Tibial artery (tissue), 4 donors: ENCODE measurements at regions not wholly inside any gene's neighbourhood (a gene's known extent, or its start where the extent isn't known, plus 50 kb on each side); places are given as distances from the start of the nearest gene placed in this dataset.
"Not testable (repeated sequence)": the region's sequence is repeated elsewhere in the genome, so short reads cannot be mapped to it uniquely, and the experiment has no call there.

Source experiments
- DNase-seq, 2 donors: peaks; one replicate each; pipeline ENCODE4 v3.0.0-alpha.2; 2019
- H3K27ac ChIP-seq, 2 donors: fragments of 200-600 bp; sonication (generic) in 1 of 2; 1 replicate in 1 of 2; 2 replicates in 1 of 2; pipeline ENCODE4 v1.5.1; 2018 to 2019; ENCODE audit warnings: mild to moderate bottlenecking in 1 of 2
- H3K27me3 ChIP-seq, 2 donors: fragments of 200-600 bp; sonication (generic) in 1 of 2; one replicate each; pipeline versions ENCODE4 v1.5.1 to v1.6.0; 2016 to 2019
- H3K36me3 ChIP-seq, 3 donors: fragments of 200-600 bp; sonication (generic) in 2 of 3; one replicate each; pipeline ENCODE4 v1.5.1; 2016 to 2019; ENCODE audit warnings: mild to moderate bottlenecking in 2 of 3
- H3K4me1 ChIP-seq, 4 donors: fragments of 200-600 bp; sonication (generic) in 2 of 4; 1 replicate in 3 of 4; 2 replicates in 1 of 4; pipeline ENCODE4 v1.5.1; 2016 to 2019
- H3K4me3 ChIP-seq, 2 donors: fragments of 200-600 bp; sonication (generic) in 1 of 2; 1 replicate in 1 of 2; 2 replicates in 1 of 2; pipeline ENCODE4 v1.5.1; 2018 to 2019; ENCODE audit warnings: mild to moderate bottlenecking in 2 of 2
- H3K9me3 ChIP-seq, 3 donors: fragments of 200-600 bp; sonication (generic) in 1 of 3; one replicate each; pipeline ENCODE4 v1.5.1; 2016 to 2019
- CTCF ChIP-seq, 2 experiments: fragments of 200-600 bp in 1 of 2; fragments of 450-650 bp in 1 of 2; IDR thresholded peaks; one replicate each; pipeline ENCODE4 v1.5.1; 2017 to 2019; ENCODE audit warnings: antibody characterized with exemption in 2 of 2, mild to moderate bottlenecking in 1 of 2, moderate library complexity in 1 of 2
- intact Hi-C: fragments of 100-400 bp; cut with DNase I; formaldehyde crosslinking; loops from one replicate; pipeline ENCODE4 v1.15.0; 2023; ENCODE audit warnings: low total_unique reads

GRCh38 chr20:30376767-30377658 lies 880.5 kb upstream of the DEFB115 start:
- Histone ChIP-seq H3K4me3 (peak overlapping the region; percentile 73 to 90), H3K27ac (peak overlapping the region; percentile 78 to 86), H3K36me3 (no peaks in the 10 kb centered on the region), H3K4me1 (peaks cover 0 to 19% (median 0%) of the 10 kb centered on the region in 4 donors), H3K9me3 (no peaks in the 10 kb centered on the region), H3K27me3 (no peaks in the 10 kb centered on the region)
- peak; percentile 77 to 88 for DNase-seq
- peak; percentile 57 to 80 for TF ChIP-seq CTCF (IDR thresholded peaks at IDR 0.05)
- intact Hi-C loops, result no loop called here

DNA sequence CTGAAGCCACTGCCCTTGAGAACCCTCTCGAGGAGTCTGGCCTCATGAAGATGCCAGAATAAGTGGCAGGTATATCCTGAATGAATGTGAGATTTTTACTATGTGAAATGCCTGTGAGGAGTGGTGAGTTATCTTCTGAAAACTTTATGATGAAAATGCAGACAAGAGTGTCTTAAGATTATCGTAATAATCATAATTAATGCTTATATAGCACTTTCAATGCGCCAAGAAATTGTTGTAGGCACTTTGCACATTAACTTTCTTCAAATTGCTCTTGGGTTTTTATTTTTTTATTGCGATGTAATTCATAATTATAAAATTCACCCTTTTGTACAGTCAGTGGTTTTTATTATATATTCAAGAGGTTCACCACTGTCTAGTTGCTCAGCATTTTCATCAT lies 879.1 kb upstream of the DEFB115 start:
- H3K27ac ChIP-seq, DNase-seq, intact Hi-C loops, H3K36me3 ChIP-seq, H3K27me3 ChIP-seq, H3K9me3 ChIP-seq: not testable (repeated sequence)
- Histone ChIP-seq H3K4me1 (peaks cover 0 to 19% (median 0%) of the 10 kb centered on the region in 4 donors), H3K4me3 (peak overlapping the region; percentile 73 to 90)

GRCh38 chr20:30378721-30379120 lies 878.7 kb upstream of the DEFB115 start:
- H3K27ac ChIP-seq, DNase-seq, intact Hi-C loops, H3K36me3 ChIP-seq, H3K27me3 ChIP-seq, H3K4me3 ChIP-seq, H3K9me3 ChIP-seq: not testable (repeated sequence)
- H3K4me1 ChIP-seq, result peaks cover 0 to 19% (median 0%) of the 10 kb centered on the region in 4 donors

- DNase-seq, H3K9me3 ChIP-seq, H3K36me3 ChIP-seq, H3K27me3 ChIP-seq, H3K4me1 ChIP-seq, H3K27ac ChIP-seq, intact Hi-C loops, H3K4me3 ChIP-seq: not testable (repeated sequence)
These were observed 872.6 kb upstream of the DEFB115 start for GRCh38 chr20:30384841-30385240.

DNA sequence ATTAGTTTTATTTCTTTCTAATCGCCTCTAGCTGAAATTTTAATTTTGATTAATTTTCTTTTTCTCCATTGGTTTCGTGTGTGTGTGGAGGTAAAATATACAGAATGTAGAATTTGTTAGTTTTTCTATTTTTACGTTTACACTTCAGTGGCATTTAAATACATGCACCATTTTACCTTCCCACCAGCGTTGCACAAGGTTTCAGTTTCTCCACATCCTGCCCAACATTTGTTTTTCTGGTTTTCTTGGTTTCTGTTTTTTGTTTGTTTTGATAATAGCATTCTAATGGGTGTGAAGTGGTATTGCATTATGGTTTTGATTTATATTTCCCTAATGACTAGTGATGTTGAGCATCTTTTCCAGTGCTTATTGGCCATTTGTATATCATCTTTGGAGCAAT lies 871.4 kb upstream of the DEFB115 start:
- H3K36me3 ChIP-seq, intact Hi-C loops, DNase-seq: not testable (repeated sequence)

DNA sequence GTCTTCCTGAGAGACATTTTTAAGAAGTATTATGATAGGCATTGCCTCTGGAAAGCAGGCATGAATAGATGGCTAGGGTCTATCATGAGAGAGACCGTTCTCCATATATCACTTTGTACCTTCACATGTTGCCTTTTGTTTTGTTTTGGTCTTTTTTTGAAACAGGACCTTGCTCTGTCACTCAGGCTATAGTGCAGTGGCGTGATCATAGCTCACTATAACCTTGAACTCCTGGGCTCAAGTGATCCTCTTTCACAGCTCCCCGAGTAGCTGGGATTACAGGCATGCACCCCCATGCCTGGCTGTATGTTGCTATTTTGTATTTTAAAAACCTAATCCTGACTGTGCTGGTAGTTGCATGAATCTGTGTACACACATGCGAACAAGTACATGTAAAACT lies 869.6 kb upstream of the DEFB115 start:
- H3K27me3 ChIP-seq, H3K27ac ChIP-seq, DNase-seq, H3K4me3 ChIP-seq, intact Hi-C loops, H3K9me3 ChIP-seq, H3K4me1 ChIP-seq: not testable (repeated sequence)
- H3K36me3 ChIP-seq, result peaks cover 0 to 17% (median 5%) of the 10 kb centered on the region in 3 donors

More for the DNA sequence above, 871.4 kb upstream of the DEFB115 start:
- H3K27ac ChIP-seq, H3K4me3 ChIP-seq, H3K4me1 ChIP-seq, H3K27me3 ChIP-seq, H3K9me3 ChIP-seq: not testable (repeated sequence)

- H3K4me1 ChIP-seq, intact Hi-C loops: not testable (repeated sequence)
- peaks cover 0 to 43% (median 22%) of the 10 kb centered on the region in 3 donors for H3K36me3 ChIP-seq
These were observed 863.9 kb upstream of the DEFB115 start for GRCh38 chr20:30393523-30393922.

GRCh38 chr20:30397111-30397510 lies 860.4 kb upstream of the DEFB115 start:
- H3K27me3 ChIP-seq, H3K4me3 ChIP-seq, H3K9me3 ChIP-seq, H3K4me1 ChIP-seq, DNase-seq, intact Hi-C loops, H3K27ac ChIP-seq: not testable (repeated sequence)
- H3K36me3 ChIP-seq, result peaks cover 0 to 69% (median 41%) of the 10 kb centered on the region in 3 donors

More at GRCh38 chr20:30393523-30393922, 863.9 kb upstream of the DEFB115 start:
- H3K4me3 ChIP-seq, H3K27me3 ChIP-seq, H3K9me3 ChIP-seq, DNase-seq, H3K27ac ChIP-seq: not testable (repeated sequence)

- H3K4me3 ChIP-seq, H3K27ac ChIP-seq, intact Hi-C loops, H3K4me1 ChIP-seq, H3K27me3 ChIP-seq, DNase-seq: not testable (repeated sequence)
- peaks cover 4 to 56% (median 44%) of the 10 kb centered on the region in 3 donors for H3K36me3 ChIP-seq
- peaks cover 0 to 14% (median 0%) of the 10 kb centered on the region in 3 donors for H3K9me3 ChIP-seq
These were observed 852.4 kb upstream of the DEFB115 start for GRCh38 chr20:30405061-30405460.

GRCh38 chr20:30405585-30405984 lies 851.9 kb upstream of the DEFB115 start:
- DNase-seq, intact Hi-C loops, H3K27me3 ChIP-seq, H3K4me3 ChIP-seq, H3K4me1 ChIP-seq, H3K27ac ChIP-seq: not testable (repeated sequence)
- Histone ChIP-seq H3K36me3 (peaks cover 4 to 50% (median 39%) of the 10 kb centered on the region in 3 donors), H3K9me3 (peaks cover 0 to 14% (median 0%) of the 10 kb centered on the region in 3 donors)

- H3K4me3 ChIP-seq, H3K27me3 ChIP-seq, DNase-seq, intact Hi-C loops, H3K27ac ChIP-seq, H3K4me1 ChIP-seq: not testable (repeated sequence)
- Histone ChIP-seq H3K9me3 (peaks cover 0 to 17% (median 0%) of the 10 kb centered on the region in 3 donors), H3K36me3 (peaks cover 4 to 43% (median 32%) of the 10 kb centered on the region in 3 donors)
These were observed 851.1 kb upstream of the DEFB115 start for GRCh38 chr20:30406370-30406769.
